GM23338 (cell line): ENCODE measurements at regions not wholly inside any gene's neighbourhood (a gene's known extent, or its start where the extent isn't known, plus 50 kb on each side); places are given as distances from the start of the nearest gene placed in this dataset.

Experiments
- ATAC-seq: fragments of 200-7000 bp; cut with Tn5 transposase; 3 replicates; pipeline ENCODE4 v1.9.1; 2020
- DNase-seq: peaks from one replicate; pipeline ENCODE4 v3.0.0-alpha.2; 2015; ENCODE audit warnings: low spot score
- H2AFZ ChIP-seq: fragments of 200-600 bp; sonication (generic); 2 replicates; pipeline ENCODE4 v1.8.0; 2016; ENCODE audit warnings: antibody characterized with exemption, mild to moderate bottlenecking, moderate library complexity
- H3F3A ChIP-seq: fragments of 200-600 bp; sonication (generic); replicated peaks from 2 replicates; pipeline ENCODE4 v1.8.0; 2017; ENCODE audit warnings: antibody characterized with exemption, mixed run types, low read depth
- H3K27ac ChIP-seq: fragments of 200-600 bp; sonication (generic); 2 replicates; pipeline ENCODE4 v1.6.1; 2016; ENCODE audit warnings: low read depth
- H3K27me3 ChIP-seq: fragments of 200-600 bp; sonication (generic); 2 replicates; pipeline ENCODE4 v1.8.0; 2016; ENCODE audit warnings: mild to moderate bottlenecking, mixed run types, moderate library complexity; ENCODE audit not compliant: insufficient read depth
- H3K36me3 ChIP-seq: fragments of 200-600 bp; sonication (generic); 2 replicates; pipeline ENCODE4 v1.8.0; 2016; ENCODE audit warnings: mild to moderate bottlenecking; ENCODE audit not compliant: insufficient read depth
- H3K4me1 ChIP-seq: fragments of 200-600 bp; sonication (generic); 2 replicates; pipeline ENCODE4 v1.8.0; 2016; ENCODE audit warnings: mild to moderate bottlenecking, moderate library complexity; ENCODE audit not compliant: insufficient read depth
- H3K4me2 ChIP-seq: fragments of 200-600 bp; sonication (generic); 2 replicates; pipeline ENCODE4 v1.7.1; 2017; ENCODE audit warnings: mixed run types
- H3K4me3 ChIP-seq: fragments of 200-600 bp; sonication (generic); 2 replicates; pipeline ENCODE4 v1.6.1; 2016; ENCODE audit warnings: mixed run types
- H3K79me2 ChIP-seq: fragments of 200-600 bp; sonication (generic); replicated peaks from 2 replicates; pipeline ENCODE4 v1.8.0; 2017; ENCODE audit warnings: mild to moderate bottlenecking; ENCODE audit not compliant: insufficient read depth
- H3K9me2 ChIP-seq: fragments of 200-600 bp; sonication (generic); 2 replicates; pipeline ENCODE4 v1.8.0; 2017; ENCODE audit not compliant: insufficient read depth
- H4K20me1 ChIP-seq: fragments of 200-600 bp; sonication (generic); replicated peaks from 2 replicates; pipeline ENCODE4 v1.8.0; 2017; ENCODE audit warnings: mild to moderate bottlenecking; ENCODE audit not compliant: insufficient read depth
- H3K27ac Mint-ChIP-seq: 2 replicates; pipeline ENCODE4 v1.8.0; 2020; ENCODE audit warnings: inconsistent platforms, mild to moderate bottlenecking, moderate library complexity, mixed read lengths
- H3K27me3 Mint-ChIP-seq: 3 replicates; pipeline ENCODE4 v1.8.0; 2022; ENCODE audit warnings: low read depth, mild to moderate bottlenecking, moderate library complexity, mixed read lengths, inconsistent platforms; ENCODE audit not compliant: insufficient read depth, poor library complexity
- H3K36me3 Mint-ChIP-seq: 3 replicates; pipeline ENCODE4 v1.8.0; 2021; ENCODE audit warnings: low read depth, mild to moderate bottlenecking, inconsistent platforms, moderate library complexity, mixed read lengths
- H3K4me1 Mint-ChIP-seq: 3 replicates; pipeline ENCODE4 v1.8.0; 2020; ENCODE audit warnings: mild to moderate bottlenecking, inconsistent platforms, mixed read lengths
- H3K4me3 Mint-ChIP-seq: 3 replicates; pipeline ENCODE4 v1.8.0; 2021; ENCODE audit warnings: moderate library complexity, mild to moderate bottlenecking, inconsistent platforms, mixed read lengths
- H3K9me3 Mint-ChIP-seq: 3 replicates; pipeline ENCODE4 v1.8.0; 2020; ENCODE audit warnings: moderate library complexity, mild to moderate bottlenecking, inconsistent platforms, mixed read lengths
- CREB1 ChIP-seq: fragments of 250-450 bp; sonication (Bioruptor Pico); IDR thresholded peaks from 2 replicates; pipeline ENCODE4 v1.5.0; 2020; ENCODE audit warnings: low read depth, mild to moderate bottlenecking, moderate library complexity
- CTCF ChIP-seq, 2 experiments: fragments of 200-600 bp in 1 of 2; sonication (generic) in 1 of 2; conservative IDR thresholded peaks; 2 replicates each; pipeline versions ENCODE4 v1.5.1 to v1.6.1; 2016 to 2017; ENCODE audit warnings: antibody characterized with exemption in 2 of 2, low read depth in 2 of 2, mild to moderate bottlenecking in 2 of 2, moderate library complexity in 1 of 2
- ETS1 ChIP-seq: IDR thresholded peaks from 2 replicates; pipeline ENCODE4 v1.6.1; 2016; ENCODE audit warnings: antibody characterized with exemption
- EZH2 ChIP-seq: fragments of 200-600 bp; sonication (generic); IDR thresholded peaks from one replicate; pipeline ENCODE4 v1.8.0; 2017; ENCODE audit warnings: antibody characterized with exemption, mild to moderate bottlenecking, low read depth; ENCODE audit not compliant: unreplicated experiment
- EZH2phosphoT487 ChIP-seq: fragments of 200-600 bp; sonication (generic); IDR thresholded peaks from one replicate; pipeline ENCODE4 v1.8.1; 2018; ENCODE audit warnings: antibody characterized with exemption; ENCODE audit not compliant: unreplicated experiment
- JUNB ChIP-seq: IDR thresholded peaks from one replicate; pipeline ENCODE4 v1.6.1; 2016; ENCODE audit warnings: antibody characterized with exemption; ENCODE audit not compliant: unreplicated experiment
- NANOG ChIP-seq: IDR thresholded peaks from 2 replicates; pipeline ENCODE4 v1.6.1; 2016; ENCODE audit warnings: antibody characterized with exemption, borderline replicate concordance
- POLR2AphosphoS5 ChIP-seq: IDR thresholded peaks from 2 replicates; pipeline ENCODE4 v1.6.1; 2016; ENCODE audit warnings: antibody characterized with exemption, low read depth
- REST ChIP-seq: IDR thresholded peaks from one replicate; pipeline ENCODE4 v1.6.1; 2018; ENCODE audit warnings: antibody characterized with exemption; ENCODE audit not compliant: unreplicated experiment
- STAT1 ChIP-seq: IDR thresholded peaks from one replicate; pipeline ENCODE4 v1.6.1; 2016; ENCODE audit warnings: antibody characterized with exemption; ENCODE audit not compliant: unreplicated experiment
- ZNF114 ChIP-seq: fragments of 250-450 bp; sonication (Bioruptor Pico); IDR thresholded peaks from 2 replicates; pipeline ENCODE4 v1.5.0; 2020; ENCODE audit warnings: mild to moderate bottlenecking, moderate library complexity
- ZNF331 ChIP-seq: fragments of 250-450 bp; sonication (Bioruptor Pico); IDR thresholded peaks from 2 replicates; pipeline ENCODE4 v1.5.0; 2020; ENCODE audit warnings: low read depth, mild to moderate bottlenecking, moderate library complexity
- ZNF462 ChIP-seq: fragments of 250-450 bp; sonication (Bioruptor Pico); IDR thresholded peaks from 2 replicates; pipeline ENCODE4 v1.5.0; 2020; ENCODE audit warnings: mild to moderate bottlenecking, moderate library complexity

- H3K27me3 Mint-ChIP-seq = no peaks in the 10 kb centered on the region
- Histone ChIP-seq H3K27me3 (no peaks in the 10 kb centered on the region), H3K4me3 (no peak overlapping the region), H2AFZ (no peak overlapping the region), H3F3A (no peaks in the 10 kb centered on the region), H3K36me3 (peaks cover 3% of the 10 kb centered on the region; the same call in 1 of the 2 replicates), H3K4me2 (no peak overlapping the region; the same call in 1 of the 2 replicates), H3K27ac (no peak overlapping the region), H4K20me1 (no peaks in the 10 kb centered on the region; the same call in 1 of the 2 replicates), H3K4me1 (peaks cover 6% of the 10 kb centered on the region; the same call in 1 of the 2 replicates), H3K79me2 (no peaks in the 10 kb centered on the region), H3K9me2 (no peaks in the 10 kb centered on the region)
- ATAC-seq (no peak), DNase-seq (no peak)
- H3K27ac Mint-ChIP-seq = 0 out of 2 replicates have a peak overlapping the region, but pooled peaks have one; percentile 58
- no peak overlapping the region for H3K4me3 Mint-ChIP-seq
- peaks cover 24% of the 10 kb centered on the region for H3K36me3 Mint-ChIP-seq
- H3K9me3 Mint-ChIP-seq = peaks cover 29% of the 10 kb centered on the region
- peaks cover 11% of the 10 kb centered on the region; the same call in 2 of the 3 replicates for H3K4me1 Mint-ChIP-seq
- no peak for TF ChIP-seq CTCF (conservative IDR thresholded peaks at IDR 0.05; ENCODE audit: low read depth in 2 of 2)
- no peak for TF ChIP-seq JUNB
- no peak for TF ChIP-seq CREB1 (CRISPR knock-in tag)
- no peak for TF ChIP-seq NANOG
- no peak for TF ChIP-seq ZNF114 (CRISPR knock-in tag)
- no peak for TF ChIP-seq POLR2AphosphoS5
- TF ChIP-seq ZNF462 = no peak
- no peak for TF ChIP-seq ZNF331
- TF ChIP-seq EZH2phosphoT487 = no peak
- TF ChIP-seq REST = no peak
- TF ChIP-seq STAT1 = no peak
- no peak for TF ChIP-seq ETS1
- no peak for TF ChIP-seq EZH2
Measured at GRCh38 chr5:89047571-89047970, 164.6 kb upstream of the MEF2C start.
